HG03196 (cell line): ENCODE measurements at regions not wholly inside any gene's neighbourhood (a gene's known extent, or its start where the extent isn't known, plus 50 kb on each side); places are given as distances from the start of the nearest gene placed in this dataset.
"Not testable (repeated sequence)": the region's sequence is repeated elsewhere in the genome, so short reads cannot be mapped to it uniquely, and the experiment has no call there.

Experiments used
- ATAC-seq: cut with Tn5 transposase; IDR thresholded peaks from one replicate; pipeline ENCODE4 v1.9.1; 2021; ENCODE audit not compliant: unreplicated experiment

DNA sequence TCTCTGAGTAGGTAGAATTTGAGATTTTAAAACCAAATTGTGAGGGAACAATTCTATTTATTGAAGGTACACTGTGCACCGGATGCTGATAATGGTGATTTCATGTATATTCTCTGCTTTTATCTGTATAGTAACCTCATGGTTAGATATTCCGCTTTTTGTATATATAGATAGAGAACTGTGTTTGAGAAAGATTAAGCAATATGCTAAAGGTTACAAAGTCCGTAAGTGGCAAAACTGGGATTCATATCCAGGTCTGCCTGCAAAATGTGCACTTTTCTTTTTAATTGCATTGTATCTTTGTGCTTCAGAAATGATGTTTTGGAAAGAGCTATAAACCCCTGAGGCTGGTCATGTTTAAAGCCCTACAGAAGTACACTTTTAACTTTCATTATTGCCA is 635.4 kb upstream of the NECTIN3 start:
- ATAC-seq: no peak

DNA sequence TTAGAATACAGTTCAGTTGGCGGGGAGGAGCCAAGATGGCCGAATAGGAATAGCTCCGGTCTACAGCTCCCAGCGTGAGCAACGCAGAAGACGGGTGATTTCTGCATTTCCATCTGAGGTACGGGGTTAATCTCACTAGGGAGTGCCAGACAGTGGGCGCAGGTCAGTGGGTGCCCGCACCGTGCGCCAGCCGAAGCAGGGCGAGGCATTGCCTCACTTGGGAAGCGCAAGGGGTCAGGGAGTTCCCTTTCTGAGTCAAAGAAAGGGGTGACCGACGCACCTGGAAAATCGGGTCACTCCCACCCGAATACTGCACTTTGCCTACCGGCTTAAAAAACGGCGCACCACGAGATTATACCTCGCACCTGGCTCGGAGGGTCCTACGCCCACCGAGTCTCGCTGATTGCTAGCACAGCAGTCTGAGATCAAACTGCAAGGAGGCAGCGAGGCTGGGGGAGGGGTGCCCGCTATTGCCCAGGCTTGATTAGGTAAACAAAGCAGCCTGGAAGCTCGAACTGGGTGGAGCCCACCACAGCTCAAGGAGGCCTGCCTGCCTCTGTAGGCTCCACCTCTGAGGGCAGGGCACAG is 631.5 kb upstream of the NECTIN3 start:
- ATAC-seq: not testable (repeated sequence)

DNA sequence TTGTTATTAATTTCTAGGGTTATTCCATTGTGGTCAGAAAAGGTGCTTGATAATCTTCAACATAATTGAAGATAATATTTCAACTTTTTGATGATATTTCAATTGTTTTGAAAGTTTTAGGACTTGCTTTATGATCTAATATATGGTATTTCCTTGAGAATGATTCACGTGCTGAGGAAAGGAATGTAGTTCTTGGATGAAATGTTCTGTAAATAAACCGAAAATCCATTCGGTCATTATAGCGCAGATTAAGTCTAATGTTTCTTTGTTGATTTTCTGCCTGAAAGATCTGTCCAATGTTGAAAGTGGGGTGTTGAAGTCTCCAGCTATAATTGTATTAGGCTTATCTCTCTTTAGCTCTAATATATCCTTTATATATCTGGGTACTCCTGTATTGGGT is 617.5 kb upstream of the NECTIN3 start:
- no peak for ATAC-seq

DNA sequence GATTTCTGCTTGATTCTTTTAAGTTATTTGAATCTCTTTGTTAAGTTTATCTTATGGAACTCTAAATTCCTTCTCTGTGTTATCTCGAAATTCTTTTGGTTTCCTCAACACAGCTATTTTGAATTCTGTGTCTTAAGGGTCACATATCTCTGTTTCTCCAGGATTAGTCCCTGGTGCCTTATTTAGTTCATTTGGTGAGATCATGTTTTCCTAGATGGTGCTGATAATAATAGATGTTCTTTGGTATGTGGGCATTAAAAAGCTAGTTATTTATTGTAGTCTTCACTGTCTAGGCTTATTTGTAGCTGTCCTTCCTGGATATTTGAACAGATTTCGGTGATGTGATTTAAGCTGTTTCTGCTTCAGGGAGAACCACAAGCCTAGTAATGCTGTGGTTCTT is 615.6 kb upstream of the NECTIN3 start:
- ATAC-seq: no peak

DNA sequence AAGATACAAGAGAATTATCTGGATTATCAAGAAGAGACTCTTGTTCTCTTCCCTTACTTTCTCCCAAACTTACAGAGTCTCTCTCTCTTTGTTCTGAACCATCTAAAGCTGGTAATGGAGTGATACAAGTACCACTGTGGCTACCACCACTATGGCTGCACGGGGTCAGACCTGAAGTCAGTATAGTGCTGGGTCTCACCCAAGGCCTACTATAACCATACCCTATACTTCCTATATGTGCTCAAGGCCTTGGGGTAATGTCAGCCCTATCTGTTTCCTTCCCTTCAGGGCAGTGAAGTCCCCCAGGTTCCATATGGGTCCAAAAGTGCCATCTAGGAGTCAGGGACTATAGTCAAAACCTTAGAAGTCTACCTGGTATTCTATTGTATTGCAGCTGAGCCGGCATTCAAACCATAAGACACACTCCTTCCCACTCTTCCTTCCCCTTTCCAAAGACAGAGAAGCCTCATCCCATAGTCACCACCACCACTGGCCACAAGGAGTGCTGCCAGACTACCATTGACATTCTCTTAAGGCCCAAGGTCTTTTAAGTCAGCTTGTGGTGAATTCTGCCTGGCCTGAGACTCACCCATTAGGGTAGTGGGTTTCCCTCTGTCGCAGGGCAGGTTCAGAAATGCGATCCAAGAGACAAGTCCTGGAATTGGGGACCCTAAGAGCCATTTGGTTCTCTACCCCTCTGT is 615.0 kb upstream of the NECTIN3 start:
- no peak for ATAC-seq

DNA sequence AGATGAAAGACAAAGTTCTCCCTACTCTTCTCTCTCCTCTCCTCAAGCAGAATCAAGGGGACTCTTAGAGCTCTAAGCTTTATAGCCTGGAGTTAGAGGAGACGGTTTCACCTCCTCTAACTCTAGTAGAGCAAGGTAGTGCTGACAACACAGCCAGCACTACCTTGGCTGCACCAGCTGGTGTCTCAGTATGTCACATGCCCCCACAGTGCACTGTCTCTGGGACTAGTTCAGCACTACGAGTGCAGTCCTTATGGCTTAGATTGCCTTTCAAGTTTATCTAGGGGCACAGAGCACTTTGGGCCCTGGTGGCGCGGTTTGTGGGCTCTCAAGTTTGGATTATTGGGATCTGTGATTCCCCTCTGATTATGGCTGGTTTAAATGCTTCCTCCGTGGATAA is 614.1 kb upstream of the NECTIN3 start:
- no peak for ATAC-seq

DNA sequence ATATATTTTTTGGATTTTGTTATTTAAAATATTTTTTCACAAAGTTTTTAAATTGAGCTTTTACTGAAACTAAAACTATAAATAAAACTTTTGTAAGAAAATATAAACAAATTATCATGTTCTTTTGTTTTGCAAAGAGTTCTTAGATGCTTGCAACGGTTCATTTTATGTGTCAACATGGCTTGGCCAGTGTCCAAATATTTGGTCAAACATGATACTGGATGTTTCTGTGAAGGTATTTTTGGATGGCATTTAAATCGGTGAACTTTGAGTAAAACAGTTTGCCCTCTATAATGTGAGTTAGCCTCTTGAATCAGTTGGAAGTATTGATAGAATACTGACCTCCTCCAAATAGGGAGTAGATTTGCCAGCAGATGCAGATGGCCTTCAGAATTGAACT is 612.6 kb upstream of the NECTIN3 start:
- no peak for ATAC-seq

DNA sequence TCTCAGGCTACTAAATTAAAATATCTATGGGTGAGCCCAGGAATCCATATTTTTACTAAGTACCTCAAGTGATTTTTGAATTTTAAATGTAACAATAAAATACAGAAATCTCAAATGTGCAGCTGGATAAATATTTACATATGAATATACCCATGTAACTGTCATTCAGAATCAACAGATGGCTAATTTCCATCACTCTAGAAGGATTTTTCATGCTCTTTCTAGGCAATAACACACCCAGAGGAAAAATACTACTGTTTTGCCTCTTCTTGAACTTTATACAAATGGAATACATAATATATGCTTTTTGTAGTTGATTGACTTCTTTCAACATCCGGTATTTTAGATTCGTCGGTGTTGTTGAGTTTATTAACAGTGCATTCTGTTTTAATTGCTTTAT is 601.3 kb upstream of the NECTIN3 start:
- no peak for ATAC-seq

DNA sequence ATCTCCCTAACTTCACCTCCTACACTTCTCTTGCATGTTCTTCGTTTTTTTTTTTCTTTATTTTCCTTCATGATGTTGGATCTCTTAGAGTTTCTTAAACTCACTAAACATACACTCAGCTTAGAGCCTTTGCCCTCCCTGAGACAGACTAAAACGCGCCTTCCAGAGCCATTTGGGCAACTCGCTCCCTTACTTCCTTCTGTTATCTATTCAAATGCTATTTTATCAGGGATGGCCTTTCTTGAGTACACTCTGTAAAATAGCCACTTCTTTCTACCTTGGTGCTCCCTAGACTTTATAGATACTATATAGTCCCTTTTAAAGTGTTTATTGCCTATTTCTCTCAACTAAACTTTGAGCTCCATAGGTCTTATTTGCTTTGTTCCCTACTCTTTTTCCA is 598.2 kb upstream of the NECTIN3 start:
- ATAC-seq: no peak

DNA sequence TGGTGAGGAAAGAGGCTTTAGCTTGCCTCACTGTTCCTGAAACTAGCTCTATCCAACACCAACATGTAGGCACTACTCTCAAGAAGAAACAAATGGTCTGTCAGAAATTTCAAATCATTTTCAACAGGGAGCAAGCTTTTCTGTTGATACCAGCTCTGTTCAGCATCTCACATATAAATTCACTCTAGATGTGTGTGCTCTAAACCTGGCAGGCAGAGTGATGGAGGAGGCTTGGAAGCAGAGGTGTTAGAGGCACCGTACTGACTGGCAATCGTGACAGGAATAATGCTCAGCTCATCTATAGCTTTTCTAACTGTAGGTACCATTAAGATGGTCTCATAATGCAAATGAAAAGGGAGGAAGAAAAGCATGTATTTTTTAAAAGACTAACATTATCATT is 597.2 kb upstream of the NECTIN3 start:
- no peak for ATAC-seq

DNA sequence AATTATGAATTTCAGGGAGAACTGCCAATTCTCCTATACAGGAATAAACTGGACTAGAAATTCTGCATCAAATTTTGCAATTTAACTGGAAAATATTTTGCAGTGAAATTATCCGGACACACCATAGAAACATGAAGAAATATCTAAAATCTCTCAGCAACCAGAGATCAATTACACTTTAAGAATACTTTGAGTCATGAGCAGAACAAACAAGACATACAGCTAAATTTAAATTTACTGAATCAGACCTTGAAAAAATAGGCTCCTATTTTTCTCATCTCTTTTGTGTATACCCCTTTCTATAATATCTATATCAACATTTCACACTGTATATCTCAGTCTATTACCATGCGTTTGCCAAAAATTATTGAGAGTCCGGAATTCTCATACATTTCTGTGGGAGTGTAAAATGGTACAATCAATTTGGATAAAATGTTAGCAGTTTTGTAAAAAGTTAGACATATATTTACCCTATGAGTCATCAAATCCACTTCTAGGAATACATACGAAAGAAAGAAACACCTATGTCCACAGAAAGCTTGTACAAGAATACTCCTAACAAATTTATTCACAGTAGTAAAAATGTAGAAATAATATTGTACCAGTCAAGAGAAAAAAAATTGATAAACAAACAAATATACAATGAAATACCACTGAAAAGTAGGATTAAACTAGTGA is 593.1 kb upstream of the NECTIN3 start:
- ATAC-seq: no peak

DNA sequence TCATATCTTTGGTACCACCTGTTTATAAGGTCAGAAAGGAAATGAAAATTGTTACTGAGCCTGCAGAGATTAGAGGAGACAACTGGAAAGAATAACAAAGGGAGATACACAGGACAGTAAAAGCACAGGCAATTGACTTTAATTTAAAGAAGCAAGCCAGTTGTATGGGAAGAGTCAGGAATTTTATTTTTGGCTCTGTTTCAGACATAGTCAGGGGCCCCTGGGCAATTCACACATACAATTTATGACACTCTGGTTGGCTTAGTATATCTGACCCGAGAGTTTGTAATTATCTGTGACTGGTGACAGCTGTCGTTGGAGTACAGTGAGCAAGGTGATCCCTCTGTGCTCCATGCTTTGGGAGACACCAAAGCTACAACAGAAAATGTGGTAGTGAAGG is 591.9 kb upstream of the NECTIN3 start:
- no peak for ATAC-seq

DNA sequence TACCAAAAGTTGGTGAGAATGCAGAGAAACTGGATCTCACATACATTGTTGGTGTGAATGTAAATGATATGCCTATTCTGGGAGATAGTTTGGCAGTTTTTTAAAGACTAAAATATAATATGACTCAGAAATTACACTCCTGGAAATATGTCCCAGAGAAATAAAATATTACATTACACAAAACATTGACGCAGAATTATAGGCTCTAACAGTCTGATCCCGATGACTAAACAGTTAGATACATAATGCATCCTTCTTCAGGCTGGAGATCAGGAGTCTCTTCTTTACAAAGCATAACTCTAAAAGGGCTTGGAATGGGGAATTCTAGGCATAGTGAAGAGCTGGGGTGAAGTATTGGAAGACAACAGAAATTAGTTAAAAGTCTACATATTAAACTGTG is 586.2 kb upstream of the NECTIN3 start:
- no peak for ATAC-seq

DNA sequence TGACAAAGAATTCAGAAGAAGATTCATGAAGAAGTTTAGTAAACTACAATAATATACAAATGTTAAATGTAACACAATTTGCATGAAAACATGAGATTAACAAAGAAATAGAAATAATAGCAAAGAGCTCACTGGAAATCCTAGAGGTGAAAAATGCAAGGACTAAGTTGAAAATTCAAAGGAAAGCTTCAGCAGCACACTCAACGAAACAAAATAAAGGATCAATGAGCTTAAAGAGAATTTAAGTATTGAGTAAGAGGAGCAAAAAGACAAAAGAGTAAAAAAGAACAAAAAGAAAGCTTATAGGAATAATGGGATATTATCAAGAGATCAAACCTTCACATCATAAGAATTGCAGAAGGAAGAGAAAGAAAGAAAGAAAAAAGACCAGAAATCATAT is 583.8 kb upstream of the NECTIN3 start:
- no peak for ATAC-seq

DNA sequence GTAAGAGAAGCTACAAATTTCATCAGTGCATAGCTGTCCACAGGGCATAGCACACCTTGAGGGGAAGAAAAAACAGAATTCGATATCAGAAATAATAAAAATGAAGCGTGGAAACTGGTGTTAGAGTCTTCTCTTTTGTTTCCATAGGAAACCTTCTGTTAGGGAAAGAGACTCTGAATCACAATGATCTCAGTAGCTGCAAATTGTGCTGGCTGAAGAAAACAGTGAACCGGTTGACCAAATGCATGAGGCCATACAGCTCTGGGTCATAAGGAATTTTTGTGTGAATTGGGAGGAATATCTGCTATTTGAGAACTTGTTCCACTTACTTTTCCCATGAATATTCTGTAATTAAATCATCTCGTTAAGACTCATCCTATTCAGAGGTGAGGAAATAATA is 580.2 kb upstream of the NECTIN3 start:
- ATAC-seq: no peak

DNA sequence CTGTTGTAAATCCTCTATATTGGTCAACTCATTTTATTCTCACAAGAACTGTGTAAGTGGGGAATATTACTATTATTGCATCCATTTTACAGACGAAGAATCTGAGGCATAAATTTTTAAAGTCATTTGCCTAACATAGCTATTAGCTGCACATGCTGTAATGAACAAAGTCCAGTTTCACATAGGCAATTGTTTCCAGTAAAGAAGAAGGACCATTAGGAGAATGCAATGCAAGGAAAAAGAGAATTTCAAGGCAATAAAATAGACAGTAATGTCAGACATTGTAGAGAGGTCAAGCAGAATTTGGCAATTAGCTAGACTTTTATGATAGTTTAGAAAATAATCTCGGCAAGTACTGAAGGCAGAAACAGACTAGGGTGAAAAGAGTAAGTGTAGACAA is 578.7 kb upstream of the NECTIN3 start:
- no peak for ATAC-seq

DNA sequence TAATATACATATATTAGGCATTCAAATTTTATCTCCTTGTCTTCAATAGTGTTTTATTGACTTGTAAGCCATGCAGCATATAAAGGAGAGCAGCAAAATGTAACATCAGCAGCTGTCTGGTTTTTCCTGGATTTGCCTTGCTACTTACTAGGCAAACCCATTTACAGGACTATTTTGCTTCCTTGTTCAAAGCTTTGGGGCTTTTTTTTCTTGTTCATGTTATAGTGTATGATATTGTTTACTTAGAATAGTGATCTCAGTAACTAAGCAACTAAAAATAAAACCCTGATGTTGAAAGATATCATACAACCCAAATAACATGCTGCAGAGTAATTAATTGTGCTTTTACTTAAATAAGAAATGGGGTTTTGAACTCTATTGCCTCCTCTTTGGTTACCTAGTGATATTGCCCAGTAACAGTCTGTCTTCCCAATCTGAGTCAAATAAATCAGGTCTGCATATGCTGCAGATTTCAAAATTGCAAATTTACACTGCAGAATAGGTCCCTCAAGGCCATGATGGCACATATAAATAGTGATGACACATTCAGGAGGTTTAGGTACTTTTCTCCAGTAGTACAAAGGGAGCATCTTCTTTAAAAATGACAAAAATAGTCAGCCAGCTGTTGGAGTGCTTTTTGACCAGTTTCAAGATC is 578.1 kb upstream of the NECTIN3 start:
- ATAC-seq: no peak

DNA sequence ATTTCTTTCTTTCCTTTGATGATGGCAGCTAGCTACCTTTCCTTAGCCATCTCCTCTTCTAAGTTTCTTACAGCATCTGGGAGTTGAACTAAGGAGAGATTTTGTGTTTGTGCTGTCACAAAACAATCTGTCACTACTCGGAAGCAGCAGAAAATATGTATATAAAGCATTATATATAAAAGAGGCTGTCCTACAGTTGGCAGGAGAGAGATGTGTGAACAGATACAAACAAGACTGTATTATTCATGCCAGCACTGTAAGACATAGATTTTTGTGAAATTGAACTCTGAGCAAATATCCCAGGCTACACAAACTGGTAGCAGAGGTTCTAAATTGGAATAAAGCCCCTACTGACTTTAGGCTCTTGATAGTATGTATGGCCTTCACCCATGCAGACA is 577.5 kb upstream of the NECTIN3 start:
- ATAC-seq: no peak

DNA sequence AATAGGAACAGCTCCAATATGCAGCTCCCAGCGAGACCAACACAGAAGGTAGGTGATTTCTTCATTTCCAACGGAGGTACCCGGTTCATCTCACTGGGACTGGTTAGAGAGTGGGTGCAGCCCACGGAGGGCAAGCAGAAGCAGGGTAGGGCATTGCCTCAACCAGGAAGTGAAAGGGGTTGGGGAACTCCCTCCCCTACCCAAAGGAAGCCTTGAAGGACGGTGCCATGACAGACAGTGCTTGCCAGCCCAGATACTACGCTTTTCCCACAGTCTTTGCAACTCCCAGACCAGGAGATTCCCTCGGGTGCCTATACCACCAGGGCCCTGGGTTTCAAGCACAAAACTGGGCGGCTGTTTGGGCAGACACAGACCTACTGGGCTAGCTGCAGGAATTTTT is 576.9 kb upstream of the NECTIN3 start:
- ATAC-seq: no peak

DNA sequence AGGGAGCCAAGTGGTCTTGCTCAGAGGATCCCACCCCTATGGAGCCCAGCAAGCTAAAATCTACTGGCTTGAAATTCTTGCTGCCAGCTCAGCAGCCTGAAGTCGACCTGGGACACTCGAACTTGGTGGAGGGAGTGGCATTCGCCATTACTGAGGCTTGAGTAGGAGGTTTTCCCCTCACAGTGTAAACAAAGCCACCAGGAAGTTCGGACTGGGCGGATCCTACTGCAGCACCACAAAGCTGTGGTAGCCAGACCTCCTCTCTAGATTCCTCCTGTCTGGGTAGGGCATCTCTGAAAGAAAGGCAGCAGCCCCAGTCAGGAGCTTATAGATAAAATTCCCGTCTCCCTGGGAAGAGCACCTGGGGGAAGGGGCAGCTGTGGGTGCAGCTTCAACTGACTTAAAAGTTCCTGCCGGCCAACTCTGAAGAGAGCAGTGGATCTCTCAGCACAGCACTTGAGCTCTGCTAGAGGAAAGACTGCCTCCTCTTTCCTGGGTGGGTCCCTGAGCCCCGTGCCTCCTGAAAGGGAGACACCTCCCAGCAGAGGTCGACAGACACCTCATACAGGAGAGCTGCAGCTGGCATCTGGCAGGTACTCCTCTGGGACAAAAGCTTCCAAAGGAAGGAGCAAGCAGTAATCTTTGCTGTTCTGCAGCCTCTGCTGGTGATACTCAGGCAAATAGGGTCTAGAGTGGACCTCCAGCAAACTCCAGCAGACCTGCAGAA is 576.3 kb upstream of the NECTIN3 start:
- no peak for ATAC-seq

DNA sequence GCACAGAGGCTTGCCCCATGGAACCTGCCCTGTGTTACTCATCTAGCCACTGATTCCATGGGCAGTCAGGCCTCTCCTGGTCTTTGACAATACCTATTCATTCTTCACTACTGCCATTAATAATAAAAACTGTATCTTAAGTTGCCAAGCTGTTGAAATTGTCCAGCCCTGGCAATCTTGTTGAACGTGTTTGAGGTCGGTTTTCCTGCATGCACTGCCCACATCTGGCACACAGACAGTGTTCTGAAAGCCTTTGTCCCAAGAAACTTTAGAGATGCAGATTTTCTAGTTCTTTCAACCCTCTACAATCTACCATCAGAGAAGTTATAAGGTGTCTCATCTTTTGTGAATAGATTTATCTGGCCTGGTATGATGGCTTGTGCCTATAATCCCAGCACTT is 567.2 kb upstream of the NECTIN3 start:
- no peak for ATAC-seq
